ENCODE measurements at regions not wholly inside any gene's neighbourhood (a gene's known extent, or its start where the extent isn't known, plus 50 kb on each side); places are given as distances from the start of the nearest gene placed in this dataset.
"Not testable (repeated sequence)": the region's sequence is repeated elsewhere in the genome, so short reads cannot be mapped to it uniquely, and the experiment has no call there.

DNA sequence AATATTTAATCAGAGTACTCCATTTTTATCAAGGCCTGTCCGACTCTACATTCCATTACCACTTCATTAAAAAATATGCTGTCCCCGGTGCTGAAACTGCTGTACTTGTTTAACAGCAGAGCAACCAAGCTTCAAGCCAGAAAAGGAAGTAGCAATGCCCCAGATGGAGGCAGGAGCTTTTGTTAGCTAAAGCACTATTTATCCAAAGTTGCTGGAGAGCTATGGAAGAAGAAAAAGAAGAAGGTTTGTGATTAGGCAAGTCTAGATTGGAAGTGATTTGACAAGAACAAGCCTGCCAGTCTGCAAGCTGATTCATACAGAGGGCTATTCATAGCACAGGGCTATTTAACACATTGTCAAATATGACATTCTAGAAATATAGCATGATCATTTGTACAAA lies 160.9 kb upstream of the SPTLC3 start:
- peak; percentile 34 for DNase-seq

DNA sequence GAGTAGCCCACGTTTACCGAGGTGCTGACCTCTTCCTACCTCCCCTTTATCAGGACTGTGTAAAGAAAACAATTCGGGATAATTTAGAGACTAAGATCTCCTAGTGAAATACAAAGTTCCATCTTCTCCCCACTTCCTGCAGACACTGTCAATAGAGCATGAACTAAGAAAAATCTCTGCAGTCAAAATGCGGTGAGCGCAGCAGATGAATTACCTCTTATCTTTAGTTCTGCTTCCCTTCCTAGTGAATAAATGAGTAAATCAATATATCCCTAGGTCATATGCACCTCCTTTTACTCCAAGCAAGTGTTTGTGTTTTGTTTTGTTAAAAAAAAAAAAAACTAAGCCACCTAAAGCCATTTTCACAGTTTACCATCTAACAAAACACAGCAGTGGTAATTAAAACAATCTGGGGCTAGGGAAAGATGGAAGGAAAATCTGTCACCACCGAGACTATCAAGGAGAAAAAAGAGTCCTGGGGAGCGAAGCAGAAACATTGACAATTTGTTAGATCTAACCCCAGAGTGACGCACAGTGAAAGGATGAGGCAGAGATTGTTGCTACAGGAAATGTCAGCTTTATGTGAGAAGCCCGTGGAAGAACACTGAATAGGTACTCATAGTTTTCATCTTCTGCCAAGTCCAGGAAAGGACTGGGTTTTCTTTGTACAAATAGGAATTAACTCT lies 159.4 kb upstream of the SPTLC3 start:
- peak; percentile 46 for DNase-seq

DNA sequence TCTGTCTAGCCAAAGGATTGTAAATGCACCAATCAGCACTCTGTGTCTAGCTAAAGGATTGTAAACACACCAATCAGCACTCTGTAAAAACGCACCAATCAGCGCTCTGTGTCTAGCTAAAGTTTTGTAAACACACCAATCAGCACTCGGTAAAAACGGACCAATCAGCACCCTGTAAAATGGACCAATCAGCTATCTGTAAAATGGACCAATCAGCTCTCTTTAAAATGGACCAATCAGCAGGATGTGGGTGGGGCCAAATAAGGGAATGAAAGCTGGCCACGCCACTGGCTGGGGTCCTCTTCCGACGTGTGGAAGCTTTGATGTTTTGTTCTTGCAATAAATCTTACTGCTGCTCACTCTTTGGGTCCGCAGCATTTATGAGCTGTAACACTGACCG lies 151.1 kb upstream of the SPTLC3 start:
- DNase-seq: not testable (repeated sequence)

DNA sequence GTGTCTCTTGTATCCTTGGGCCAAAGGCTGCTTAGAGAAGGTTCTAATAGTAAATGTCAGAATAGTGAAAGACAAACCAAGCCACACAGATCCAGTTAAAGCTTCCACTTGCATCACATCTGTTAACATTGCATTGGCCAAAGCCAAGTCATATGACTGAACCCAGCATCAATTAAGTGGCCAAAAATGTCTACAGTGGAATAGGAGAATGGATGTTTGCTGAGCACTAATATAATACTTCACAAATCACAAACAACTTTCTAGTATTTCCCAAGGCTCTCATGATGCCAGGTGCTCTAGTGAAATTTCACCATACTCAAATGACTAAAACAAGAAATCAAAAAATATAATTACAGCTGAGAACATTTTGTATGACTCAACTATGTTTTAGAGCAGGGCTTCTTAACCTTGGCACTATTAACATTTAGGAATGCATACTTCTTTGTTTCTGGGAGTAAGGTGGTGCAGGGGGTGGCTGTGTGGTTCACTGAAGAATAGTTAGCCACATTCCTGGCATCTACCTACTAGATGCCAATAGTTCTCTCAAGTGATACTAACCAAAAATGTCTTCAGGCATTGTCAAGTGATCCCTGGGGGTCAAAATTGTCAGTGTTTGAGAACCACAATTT lies 148.0 kb upstream of the SPTLC3 start:
- DNase-seq: no peak

DNA sequence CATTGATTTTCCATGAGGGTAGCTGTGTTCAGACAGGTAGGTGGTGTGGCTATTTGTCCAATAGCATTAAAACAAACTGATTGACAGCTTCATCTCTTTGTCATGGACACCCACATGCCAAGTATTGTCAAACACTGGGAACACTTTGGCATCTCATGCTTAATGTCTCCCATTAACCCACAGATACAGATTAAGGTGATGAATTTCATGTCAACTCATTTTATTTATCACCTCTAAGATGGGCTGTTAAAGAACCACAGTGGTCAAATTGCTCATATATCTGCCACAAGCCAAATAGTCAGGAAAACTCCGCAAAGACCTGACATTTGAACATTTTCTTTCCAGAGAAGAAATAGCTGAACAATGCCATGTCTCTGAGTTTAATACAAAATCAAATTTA lies 139.1 kb upstream of the SPTLC3 start:
- no peak for DNase-seq

DNA sequence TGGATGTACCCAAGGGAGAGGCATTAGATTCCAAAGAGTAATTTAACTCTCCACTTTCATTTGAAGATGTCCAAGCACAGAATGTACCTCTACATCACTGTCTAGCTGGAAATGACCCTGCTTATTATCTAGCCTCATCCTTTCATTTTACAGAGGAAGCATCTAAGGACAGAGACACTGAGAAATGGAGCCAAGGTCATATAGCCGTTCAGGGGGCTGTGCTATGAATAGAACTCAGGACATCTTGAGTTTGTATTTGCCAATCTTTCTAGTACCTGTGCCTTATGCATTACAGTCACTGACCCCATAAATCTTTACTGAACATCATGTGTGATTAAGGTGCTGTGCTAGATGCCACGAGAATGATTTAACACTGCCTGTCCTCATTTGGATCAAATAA lies 138.2 kb upstream of the SPTLC3 start:
- DNase-seq: no peak

DNA sequence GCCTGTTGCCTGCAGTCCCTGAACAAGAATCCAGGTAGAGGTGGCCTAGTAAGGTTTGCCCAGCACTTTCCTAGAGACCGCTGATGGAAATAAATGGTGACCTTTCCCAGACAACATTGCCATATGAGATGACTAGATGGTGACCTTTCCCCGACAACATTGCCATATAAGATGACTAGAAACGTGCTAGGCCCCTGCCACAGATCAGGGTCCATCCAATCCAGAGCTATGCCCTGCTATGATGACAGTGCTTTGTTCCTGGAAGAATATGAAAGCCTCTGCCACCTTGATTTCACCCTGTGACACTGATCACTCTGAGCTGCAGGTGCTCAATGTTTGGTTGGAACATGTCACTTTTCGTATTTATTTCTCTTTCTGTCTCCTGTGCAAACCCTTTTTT lies 133.8 kb upstream of the SPTLC3 start:
- no peak for DNase-seq

DNA sequence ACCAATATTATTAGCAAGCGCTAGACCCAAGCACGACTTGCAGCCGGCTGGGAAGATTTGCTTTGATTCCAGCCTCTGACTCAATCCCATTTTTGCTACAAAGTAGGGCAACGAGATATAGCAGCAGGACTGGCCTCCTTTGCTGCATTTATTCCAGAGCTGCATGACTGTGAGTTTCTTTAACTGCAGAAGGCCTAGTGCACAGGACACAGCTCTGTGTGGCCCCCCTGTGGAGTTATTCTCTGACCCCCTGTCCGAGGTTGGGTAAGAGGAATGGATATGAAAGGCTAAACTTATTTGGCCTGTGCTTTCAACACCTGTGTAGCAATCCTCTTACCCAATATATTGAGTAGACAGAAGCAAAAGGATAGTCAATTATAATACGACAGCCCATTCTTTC lies 133.3 kb upstream of the SPTLC3 start:
- no peak for DNase-seq

DNA sequence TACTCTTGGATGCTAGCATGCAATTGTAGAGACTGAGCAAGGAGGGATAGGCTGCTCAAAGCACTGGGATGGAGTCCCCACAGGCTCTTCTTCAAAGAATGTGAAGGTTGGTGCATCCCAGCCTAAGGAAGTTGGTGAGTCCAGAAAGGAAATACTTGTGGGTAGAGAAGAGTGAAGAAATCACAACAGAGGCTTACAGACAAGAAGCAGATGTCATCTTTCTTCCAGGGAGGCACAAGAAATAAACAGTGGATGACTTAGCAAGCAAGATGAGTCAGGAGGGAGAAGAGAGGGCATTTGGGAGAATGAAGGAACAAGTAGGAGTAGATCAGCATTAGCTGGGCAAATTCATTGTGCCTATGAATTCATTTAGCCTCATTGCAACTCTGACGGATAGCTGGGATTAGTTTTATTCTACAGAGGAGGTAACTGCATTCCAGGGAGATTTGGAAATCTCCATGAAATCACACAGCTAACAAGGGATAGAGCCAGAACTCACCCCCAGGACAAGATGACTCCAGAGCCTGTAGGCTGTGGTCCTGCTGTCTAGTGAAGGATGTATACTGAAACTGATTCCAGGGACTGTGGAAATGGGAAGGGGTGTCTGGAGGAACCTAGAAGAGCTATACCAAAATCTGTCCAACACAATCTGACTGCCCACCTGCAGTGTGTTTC lies 125.8 kb upstream of the SPTLC3 start:
- no peak for DNase-seq

DNA sequence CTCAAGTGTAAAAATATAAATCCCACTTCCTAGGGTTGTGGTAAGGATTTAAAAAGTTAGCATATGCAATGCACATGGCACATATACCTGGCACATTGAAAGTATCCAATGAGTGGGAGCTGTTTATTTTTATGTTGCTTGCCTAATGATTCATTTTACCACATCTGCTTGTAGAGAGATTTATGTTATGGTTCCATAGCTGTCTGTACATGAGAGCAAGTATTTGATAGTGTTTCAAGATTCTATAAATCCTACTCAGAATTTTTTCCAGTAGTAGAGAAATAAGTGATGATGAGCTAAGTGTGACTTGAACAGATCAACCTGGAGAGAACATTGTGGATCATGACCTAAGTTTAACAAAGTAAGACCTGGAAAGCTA lies 125.3 kb upstream of the SPTLC3 start:
- no peak for DNase-seq

DNA sequence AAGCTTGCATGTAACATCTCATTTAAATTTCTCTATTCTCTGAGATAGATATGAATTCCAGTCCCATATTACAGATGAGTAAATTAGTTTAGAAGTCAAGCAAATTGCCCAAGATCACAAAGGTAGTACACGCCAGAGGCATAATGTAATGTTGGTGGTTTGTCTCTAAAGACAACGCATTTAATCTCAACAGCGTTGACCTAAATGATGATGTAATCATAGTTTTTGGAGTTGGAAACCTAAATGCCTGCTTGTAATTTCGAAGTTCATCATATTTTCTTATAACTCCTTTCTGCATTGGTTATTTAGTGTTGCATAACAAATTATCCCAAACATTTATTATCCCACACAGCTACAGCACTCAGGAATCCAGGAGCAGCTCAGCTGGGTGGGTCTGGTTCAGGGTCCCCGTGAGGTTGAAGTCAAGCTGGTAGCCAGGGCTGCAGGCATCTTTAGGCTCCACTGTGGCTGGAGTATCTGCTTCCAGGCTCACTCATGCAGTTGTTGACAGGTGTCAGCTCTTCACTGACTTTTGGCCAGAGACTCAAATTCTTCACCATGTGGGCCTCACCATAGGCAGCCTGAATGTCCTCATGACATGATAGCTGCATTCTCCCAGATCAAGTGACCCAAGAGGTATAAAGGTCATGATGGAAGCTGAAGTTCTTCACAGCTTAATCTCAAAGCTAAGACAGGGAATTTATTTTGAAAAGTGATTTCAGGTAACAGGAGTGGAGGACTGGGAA lies 122.0 kb upstream of the SPTLC3 start:
- no peak for DNase-seq

DNA sequence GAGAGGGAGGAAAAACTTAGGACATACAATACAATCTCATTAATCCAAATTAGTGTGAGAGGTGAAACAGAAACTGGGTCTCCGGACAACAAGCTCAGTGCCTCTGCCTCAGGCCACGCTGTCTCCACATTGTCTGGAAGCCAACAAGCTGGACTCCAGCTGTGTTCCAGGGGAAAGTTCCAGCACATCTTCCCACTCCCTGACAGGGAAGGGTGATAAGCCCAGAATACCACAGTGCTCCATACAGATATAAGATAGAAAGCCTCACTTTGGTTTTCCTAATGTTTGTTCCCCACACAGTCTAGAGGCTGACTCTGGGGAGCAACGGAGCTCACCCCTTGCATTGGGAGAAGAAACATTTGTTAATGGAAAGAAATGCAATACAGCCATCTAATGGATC lies 117.1 kb upstream of the SPTLC3 start:
- no peak for DNase-seq

DNA sequence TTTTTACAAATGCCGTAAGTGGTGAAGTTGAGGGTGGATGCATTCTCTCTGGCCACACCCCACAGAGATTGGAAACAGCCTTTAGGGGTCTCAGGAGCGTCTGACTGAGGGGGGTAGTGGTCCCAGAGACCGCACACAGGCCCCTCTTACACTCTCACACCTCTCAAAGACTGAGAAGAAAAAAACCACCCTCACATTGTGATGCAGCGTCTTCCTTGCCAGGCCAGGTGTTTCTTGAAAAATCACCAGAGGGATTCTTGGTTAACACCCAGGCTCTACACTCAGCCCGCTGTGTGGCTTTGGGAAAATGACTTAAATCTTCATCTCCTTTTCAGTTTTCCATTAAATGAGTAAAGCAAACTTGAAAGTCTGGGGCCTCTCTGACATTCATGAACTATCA lies 115.8 kb upstream of the SPTLC3 start:
- DNase-seq: no peak

DNA sequence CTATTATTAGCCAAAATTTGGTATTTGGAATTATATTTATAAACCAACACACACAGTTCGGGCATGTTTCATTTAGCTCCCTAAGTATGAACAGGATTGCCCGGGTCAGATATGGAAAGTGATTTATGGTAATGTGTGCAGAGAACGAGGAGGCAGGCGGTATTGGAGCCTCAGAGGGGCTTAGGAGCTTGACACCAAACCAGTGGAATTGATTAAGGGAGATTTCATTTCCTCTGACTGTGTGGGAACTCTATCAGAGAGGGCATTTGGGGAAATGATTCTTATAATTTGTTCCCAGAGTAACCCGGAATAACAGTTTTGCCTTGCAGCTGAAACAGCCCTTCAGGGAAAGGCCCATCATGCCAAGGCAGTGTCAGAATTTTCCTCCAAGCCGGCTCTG lies 115.1 kb upstream of the SPTLC3 start:
- DNase-seq: no peak

DNA sequence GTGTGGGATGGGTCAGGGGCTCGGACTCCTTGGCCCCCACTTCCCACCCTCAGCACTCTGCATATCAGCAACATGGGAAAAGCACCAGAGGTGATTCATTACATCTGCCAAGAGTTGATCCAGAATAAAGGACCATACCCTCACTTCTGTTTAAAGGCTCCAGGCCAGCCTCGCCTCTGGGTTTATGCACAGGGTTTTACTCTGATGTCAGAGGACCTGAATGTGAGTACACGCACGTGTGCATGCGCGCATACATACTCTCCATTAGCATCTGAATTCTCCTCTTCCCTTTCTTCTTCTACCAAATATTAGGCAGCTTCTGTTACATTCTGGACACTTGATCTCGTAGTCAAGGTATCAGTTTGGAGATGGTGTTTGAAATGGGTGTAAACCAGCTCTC lies 114.7 kb upstream of the SPTLC3 start:
- no peak for DNase-seq

DNA sequence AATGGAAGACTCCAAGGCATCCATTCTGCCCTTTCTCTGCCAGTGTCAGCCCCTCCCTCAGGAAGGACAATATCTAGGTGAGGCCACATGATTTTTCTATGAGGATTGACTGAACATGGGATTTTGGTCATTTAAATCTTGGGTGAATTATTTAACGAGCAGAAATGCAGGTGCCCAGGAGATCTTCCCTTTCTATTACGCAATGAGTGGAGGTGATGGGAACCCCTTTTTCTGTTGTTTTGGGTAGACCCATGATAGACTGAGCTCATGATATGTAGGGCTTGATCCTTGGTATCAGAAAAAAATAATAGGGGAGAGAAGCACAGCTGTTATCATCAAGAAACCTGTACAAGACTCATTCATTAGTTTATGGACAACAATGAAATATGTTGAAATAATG lies 112.6 kb upstream of the SPTLC3 start:
- DNase-seq: no peak

DNA sequence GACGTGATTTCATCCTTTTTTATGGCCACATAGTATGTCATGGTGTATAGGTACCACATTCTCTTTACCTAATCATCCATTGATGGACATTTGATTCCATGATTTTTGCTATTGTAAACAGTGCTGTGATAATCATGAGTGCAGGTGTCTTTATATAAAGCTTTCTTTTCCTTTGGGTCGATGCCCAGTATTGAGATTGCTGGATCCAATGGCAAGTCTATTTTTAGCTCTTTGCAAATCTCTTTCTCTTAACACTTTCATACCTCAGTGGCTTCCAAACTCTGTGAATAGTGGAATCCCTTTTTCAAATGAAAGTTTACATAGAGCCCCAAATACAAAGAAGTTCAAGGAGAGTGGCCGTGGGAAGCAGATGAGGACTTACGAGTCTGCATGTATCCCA lies 105.8 kb upstream of the SPTLC3 start:
- DNase-seq: no peak

DNA sequence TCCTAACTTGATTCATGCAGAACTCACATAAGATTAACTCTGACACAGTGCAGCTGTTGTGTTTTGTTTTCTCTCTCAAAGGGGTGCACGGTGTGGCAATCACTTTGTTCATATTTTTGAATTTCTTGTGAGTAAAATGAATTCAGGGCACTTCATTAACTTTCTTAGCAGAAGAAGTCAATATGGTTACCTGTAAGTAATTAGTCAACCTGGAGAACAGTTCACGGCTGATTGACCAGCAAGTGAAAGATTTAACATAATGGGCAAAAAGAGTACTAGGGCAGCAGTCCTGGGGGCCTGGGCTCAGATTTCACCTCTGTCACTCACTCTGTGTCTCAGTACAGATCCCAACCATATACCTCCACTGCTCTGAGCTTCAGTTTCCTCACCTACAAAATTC lies 102.4 kb upstream of the SPTLC3 start:
- no peak for DNase-seq

DNA sequence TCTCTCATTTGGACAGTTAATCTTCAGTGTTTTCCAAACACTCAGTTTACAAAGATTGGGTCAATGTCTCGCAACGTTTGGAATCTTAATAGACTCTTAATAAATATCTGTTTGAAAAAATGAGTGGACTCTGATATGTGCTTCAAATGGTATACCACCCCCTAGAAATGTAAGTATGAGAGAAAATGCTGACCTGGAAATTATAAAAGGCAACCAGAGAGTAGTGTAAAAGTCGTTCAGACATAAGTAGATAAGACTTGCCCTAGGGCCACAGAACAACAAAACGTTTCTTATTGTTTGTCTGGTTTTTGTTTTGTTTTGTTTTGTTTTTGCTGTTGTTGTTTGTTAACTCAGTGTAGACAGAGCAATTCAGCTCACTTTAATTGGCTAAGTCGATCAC lies 97.4 kb upstream of the SPTLC3 start:
- no peak for DNase-seq

DNA sequence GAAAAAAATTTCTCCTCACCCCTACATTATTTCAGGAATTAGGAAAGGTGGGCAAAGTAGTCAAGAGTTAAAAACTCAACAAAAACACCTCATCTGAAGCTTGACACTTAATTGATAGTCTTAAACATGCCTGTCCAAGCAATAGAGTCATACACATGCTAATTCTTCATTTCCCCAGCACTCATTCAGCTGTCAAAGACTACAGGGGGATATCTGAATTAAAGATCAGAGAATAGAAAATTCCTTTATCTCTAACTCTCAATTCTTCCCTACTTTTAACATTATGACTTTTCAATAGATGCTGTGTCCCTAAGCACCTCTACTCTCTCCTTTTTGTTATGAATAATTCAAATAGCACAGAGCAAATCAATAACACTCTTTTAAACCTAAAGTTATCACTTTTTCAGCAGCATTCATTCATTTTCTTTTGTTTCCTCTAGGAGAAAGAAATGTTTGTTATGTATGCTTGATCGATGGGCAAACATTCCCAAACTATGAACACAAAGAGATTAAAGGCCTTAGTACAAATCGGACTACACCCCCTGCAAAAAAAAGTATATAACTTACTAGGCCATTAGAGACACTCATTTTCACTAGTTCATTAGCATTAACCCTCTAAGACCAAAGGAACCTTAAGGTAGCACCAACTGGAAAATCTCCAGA lies 94.9 kb upstream of the SPTLC3 start:
- DNase-seq: no peak

DNA sequence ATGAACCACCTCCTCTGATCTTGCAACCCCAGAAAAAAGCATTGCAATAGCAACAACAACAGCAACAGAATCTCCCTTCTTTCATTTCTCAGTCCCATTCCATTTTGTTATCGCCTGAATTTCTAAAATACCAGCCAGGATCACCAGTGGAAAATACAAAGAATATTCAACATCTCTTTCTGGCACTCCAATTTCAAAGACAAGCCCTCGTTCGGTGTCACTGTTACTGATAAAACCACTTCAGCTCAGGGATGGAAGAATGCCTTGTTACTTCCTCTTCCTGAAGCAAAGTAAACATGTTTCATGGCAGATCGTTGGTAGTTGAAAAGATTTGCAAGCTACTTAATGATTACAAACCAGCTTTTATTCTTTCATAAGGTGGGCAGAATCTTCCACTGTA lies 94.0 kb upstream of the SPTLC3 start:
- no peak for DNase-seq

DNA sequence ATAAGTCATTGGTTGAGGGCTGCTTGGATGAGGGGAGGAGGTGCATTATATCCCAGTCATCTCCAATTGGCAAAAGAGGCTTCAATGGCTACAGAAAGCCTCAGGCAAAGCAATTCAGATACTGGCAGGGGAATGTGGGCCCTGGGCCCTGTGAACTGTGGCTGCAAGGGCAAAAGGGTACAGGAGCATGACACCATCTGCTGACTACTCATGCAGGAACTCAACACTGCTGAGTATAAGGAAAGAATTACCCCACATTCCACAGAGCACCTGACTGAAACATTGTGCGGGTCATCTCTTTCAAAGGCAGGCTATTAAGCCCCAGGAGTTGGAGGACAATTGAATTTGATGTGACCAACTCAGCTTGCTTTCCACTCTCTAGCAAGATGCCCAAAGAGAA lies 92.1 kb upstream of the SPTLC3 start:
- DNase-seq: no peak

DNA sequence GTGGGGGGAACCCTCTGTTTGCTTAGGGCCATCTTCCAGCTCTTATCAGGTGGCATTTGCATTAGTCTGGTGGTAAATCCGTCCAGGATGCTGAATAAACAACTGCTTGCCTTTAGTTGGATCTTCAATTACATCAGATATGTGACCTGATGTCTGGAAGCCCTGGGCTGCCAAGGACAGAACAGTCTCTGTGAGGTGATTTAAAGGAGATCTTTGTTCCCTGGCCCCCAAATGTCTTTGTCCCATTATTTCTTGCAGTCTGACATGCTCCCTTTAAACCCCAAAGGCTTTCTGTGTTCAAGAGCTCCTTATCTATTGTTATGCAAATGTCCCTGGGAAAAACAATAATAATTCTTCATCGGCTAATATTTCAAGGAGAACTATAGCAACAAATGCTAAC lies 84.6 kb upstream of the SPTLC3 start:
- DNase-seq: no peak

Measured in retina (tissue), 1 donor.